GM12874 (cell line): ENCODE measurements at regions not wholly inside any gene's neighbourhood (a gene's known extent, or its start where the extent isn't known, plus 50 kb on each side); places are given as distances from the start of the nearest gene placed in this dataset.

Source experiments
- CTCF ChIP-seq: IDR thresholded peaks from 2 replicates; pipeline ENCODE4 v1.5.1; 2011; ENCODE audit warnings: low read depth, mild to moderate bottlenecking, control low read depth, low read length, moderate library complexity; ENCODE audit not compliant: insufficient read depth

GRCh38 chr13:88800505-88800904 lies 1129.3 kb downstream of the SLITRK5 start:
- TF ChIP-seq CTCF, result no peak

GRCh38 chr13:88801361-88801760 lies 1130.2 kb downstream of the SLITRK5 start:
- TF ChIP-seq CTCF, result no peak

GRCh38 chr13:88802886-88803285 lies 1131.7 kb downstream of the SLITRK5 start:
- TF ChIP-seq CTCF, result no peak

GRCh38 chr13:88806438-88806837 lies 1135.3 kb downstream of the SLITRK5 start:
- no peak for TF ChIP-seq CTCF

- TF ChIP-seq CTCF, result no peak
Observed at GRCh38 chr13:88817560-88817959, 1146.4 kb downstream of the SLITRK5 start.

- TF ChIP-seq CTCF, result no peak
Observed at GRCh38 chr13:88823114-88823513, 1151.9 kb downstream of the SLITRK5 start.

GRCh38 chr13:88824218-88824617 lies 1153.0 kb downstream of the SLITRK5 start:
- TF ChIP-seq CTCF, result no peak

GRCh38 chr13:88840085-88840484 lies 1168.9 kb downstream of the SLITRK5 start:
- TF ChIP-seq CTCF, result no peak
